ENCODE measurements at regions not wholly inside any gene's neighbourhood (a gene's known extent, or its start where the extent isn't known, plus 50 kb on each side); places are given as distances from the start of the nearest gene placed in this dataset.

- 56 to 100% (median 77%) methylated on average over 2 to 6 of the region's 6 CpGs; no CpG with 5 or more reads in 1 of the 10 experiments for WGBS, 10 experiments
- peak in 5 of 8 experiments; percentile 18 to 51 (median 33) for ATAC-seq (replicated peaks in 6 of 8)
- in situ Hi-C loops (cut with MboI; ENCODE audit: low pct_unique_long_range_greater_than_20kb in 2 of 9, low sequenced_read_pairs in 9 of 9, unreplicated experiment in 9 of 9) = no loop called here
- H3K4me1 ChIP-seq (replicated peaks in 1 of 2) = peaks cover 3 to 5% of the 10 kb centered on the region in 2 donors
- no peak overlapping the region for H3K4me3 ChIP-seq
- H3K27ac ChIP-seq = no peak overlapping the region
Measured at GRCh38 chr20:11217326-11218172, 543.8 kb upstream of the JAG1 start.

GRCh38 chr20:11218173-11218680, 544.4 kb upstream of the JAG1 start:
- WGBS, 10 experiments = 67 to 100% (median 83%) methylated on average over 1 to 2 of the region's 2 CpGs; no CpG with 5 or more reads in 2 of the 10 experiments
- no peak for ATAC-seq (replicated peaks in 6 of 8)
- H3K4me3 ChIP-seq = no peak overlapping the region
- H3K27ac ChIP-seq = no peak overlapping the region
- in situ Hi-C loops (cut with MboI; ENCODE audit: low pct_unique_long_range_greater_than_20kb in 2 of 9, low sequenced_read_pairs in 9 of 9, unreplicated experiment in 9 of 9) = no loop called here
- peaks cover 3 to 5% of the 10 kb centered on the region in 2 donors for H3K4me1 ChIP-seq (replicated peaks in 1 of 2)

GRCh38 chr20:11219192-11219591, 545.4 kb upstream of the JAG1 start:
- WGBS, 10 experiments = 80 to 100% (median 92%) methylated on average over 1 to 3 of the region's 3 CpGs

GRCh38 chr20:11221046-11221445, 547.2 kb upstream of the JAG1 start:
- WGBS, 10 experiments = 0 to 100% (median 71%) methylated on average over 1 to 2 of the region's 2 CpGs
- in situ Hi-C loops (cut with MboI; ENCODE audit: low pct_unique_long_range_greater_than_20kb in 2 of 9, low sequenced_read_pairs in 9 of 9, unreplicated experiment in 9 of 9) = no loop called here
- no peak for ATAC-seq (replicated peaks in 6 of 8)
- Histone ChIP-seq H3K4me1 (replicated peaks in 1 of 2) (peaks cover 3 to 5% of the 10 kb centered on the region in 2 donors), H3K4me3 (no peak overlapping the region), H3K27ac (no peak overlapping the region)

More at GRCh38 chr20:11219192-11219591, 545.4 kb upstream of the JAG1 start:
- Histone ChIP-seq H3K27ac (no peak overlapping the region), H3K4me3 (no peak overlapping the region), H3K4me1 (replicated peaks in 1 of 2) (peaks cover 3 to 5% of the 10 kb centered on the region in 2 donors)
- ATAC-seq (replicated peaks in 6 of 8) = no peak
- in situ Hi-C loops (cut with MboI; ENCODE audit: low pct_unique_long_range_greater_than_20kb in 2 of 9, low sequenced_read_pairs in 9 of 9, unreplicated experiment in 9 of 9) = no loop called here

- ATAC-seq (replicated peaks in 6 of 8) = no peak
- WGBS, 10 experiments = 50 to 100% (median 84%) methylated on average over 1 of the region's 1 CpG
- H3K4me1 ChIP-seq (replicated peaks in 1 of 2) = peaks cover 0 to 3% of the 10 kb centered on the region in 2 donors
- no peak overlapping the region for H3K27ac ChIP-seq
- no peak overlapping the region for H3K4me3 ChIP-seq
- in situ Hi-C loops (cut with MboI; ENCODE audit: low pct_unique_long_range_greater_than_20kb in 2 of 9, low sequenced_read_pairs in 9 of 9, unreplicated experiment in 9 of 9) = no loop called here
Measured at GRCh38 chr20:11222243-11222642, 548.4 kb upstream of the JAG1 start.

GRCh38 chr20:11227602-11228001, 553.8 kb upstream of the JAG1 start:
- Histone ChIP-seq H3K4me3 (no peak overlapping the region), H3K4me1 (replicated peaks in 1 of 2) (no peaks in the 10 kb centered on the region), H3K27ac (no peak overlapping the region)
- WGBS, 10 experiments = 71 to 100% (median 80%) methylated on average over 2 to 3 of the region's 3 CpGs
- in situ Hi-C loops (cut with MboI; ENCODE audit: low pct_unique_long_range_greater_than_20kb in 2 of 9, low sequenced_read_pairs in 9 of 9, unreplicated experiment in 9 of 9) = no loop called here
- peak in 5 of 8 experiments; percentile 22 to 72 (median 31) for ATAC-seq (replicated peaks in 6 of 8)

- WGBS, 10 experiments = 0 to 100% (median 63%) methylated on average over 1 to 3 of the region's 3 CpGs; no CpG with 5 or more reads in 3 of the 10 experiments
- in situ Hi-C loops (cut with MboI; ENCODE audit: low pct_unique_long_range_greater_than_20kb in 2 of 9, low sequenced_read_pairs in 9 of 9, unreplicated experiment in 9 of 9) = no loop called here
Measured at GRCh38 chr20:11229772-11230171, 556.0 kb upstream of the JAG1 start.

GRCh38 chr20:11230999-11231398, 557.2 kb upstream of the JAG1 start:
- in situ Hi-C loops (cut with MboI; ENCODE audit: low pct_unique_long_range_greater_than_20kb in 2 of 9, low sequenced_read_pairs in 9 of 9, unreplicated experiment in 9 of 9) = no loop called here
- Histone ChIP-seq H3K4me3 (no peak overlapping the region), H3K4me1 (replicated peaks in 1 of 2) (peaks cover 0 to 5% of the 10 kb centered on the region in 2 donors), H3K27ac (no peak overlapping the region)
- WGBS, 10 experiments = 67 to 100% (median 83%) methylated on average over 1 of the region's 1 CpG; no CpG with 5 or more reads in 2 of the 10 experiments
- peak in 1 of 8 experiments; percentile 23 for ATAC-seq (replicated peaks in 6 of 8)

More at GRCh38 chr20:11229772-11230171, 556.0 kb upstream of the JAG1 start:
- ATAC-seq (replicated peaks in 6 of 8) = peak in 4 of 8 experiments; percentile 39 to 62 (median 52)
- H3K4me3 ChIP-seq = no peak overlapping the region
- H3K27ac ChIP-seq = no peak overlapping the region
- peaks cover 0 to 5% of the 10 kb centered on the region in 2 donors for H3K4me1 ChIP-seq (replicated peaks in 1 of 2)

- no peak overlapping the region for H3K4me3 ChIP-seq
Measured at GRCh38 chr20:11231742-11232648, 558.2 kb upstream of the JAG1 start.

GRCh38 chr20:11232896-11233295, 559.1 kb upstream of the JAG1 start:
- H3K27ac ChIP-seq = no peak overlapping the region
- in situ Hi-C loops (cut with MboI; ENCODE audit: low pct_unique_long_range_greater_than_20kb in 2 of 9, low sequenced_read_pairs in 9 of 9, unreplicated experiment in 9 of 9) = no loop called here
- 74 to 100% (median 90%) methylated on average over 3 to 8 of the region's 8 CpGs; no CpG with 5 or more reads in 1 of the 10 experiments for WGBS, 10 experiments

More at GRCh38 chr20:11231742-11232648, 558.2 kb upstream of the JAG1 start:
- Histone ChIP-seq H3K4me1 (replicated peaks in 1 of 2) (peaks cover 0 to 5% of the 10 kb centered on the region in 2 donors), H3K27ac (no peak overlapping the region)
- peak in 2 of 8 experiments; percentile 36 to 48 for ATAC-seq (replicated peaks in 6 of 8)
- in situ Hi-C loops (cut with MboI; ENCODE audit: low pct_unique_long_range_greater_than_20kb in 2 of 9, low sequenced_read_pairs in 9 of 9, unreplicated experiment in 9 of 9) = no loop called here
- WGBS, 10 experiments = 81 to 100% (median 95%) methylated on average over 1 to 8 of the region's 11 CpGs

GRCh38 chr20:11234181-11234580, 560.4 kb upstream of the JAG1 start:
- H3K4me1 ChIP-seq (replicated peaks in 1 of 2) = peaks cover 0 to 5% of the 10 kb centered on the region in 2 donors
- in situ Hi-C loops (cut with MboI; ENCODE audit: low pct_unique_long_range_greater_than_20kb in 2 of 9, low sequenced_read_pairs in 9 of 9, unreplicated experiment in 9 of 9) = no loop called here
- ATAC-seq (replicated peaks in 6 of 8) = no peak
- 0 to 100% (median 81%) methylated on average over 1 of the region's 1 CpG; no CpG with 5 or more reads in 4 of the 10 experiments for whole genome bisulfite sequencing, 10 experiments
- no peak overlapping the region for H3K4me3 ChIP-seq
- no peak overlapping the region for H3K27ac ChIP-seq

More at GRCh38 chr20:11232896-11233295, 559.1 kb upstream of the JAG1 start:
- H3K4me1 ChIP-seq (replicated peaks in 1 of 2) = peaks cover 0 to 5% of the 10 kb centered on the region in 2 donors
- ATAC-seq (replicated peaks in 6 of 8) = peak in 1 of 8 experiments; percentile 23
- no peak overlapping the region for H3K4me3 ChIP-seq

- no peak for ATAC-seq (replicated peaks in 6 of 8)
- WGBS, 10 experiments = 0 to 88% (median 61%) methylated on average over 1 of the region's 1 CpG
- Histone ChIP-seq H3K4me3 (no peak overlapping the region), H3K27ac (no peak overlapping the region), H3K4me1 (replicated peaks in 1 of 2) (peaks cover 0 to 5% of the 10 kb centered on the region in 2 donors)
- in situ Hi-C loops (cut with MboI; ENCODE audit: low pct_unique_long_range_greater_than_20kb in 2 of 9, low sequenced_read_pairs in 9 of 9, unreplicated experiment in 9 of 9) = no loop called here
Measured at GRCh38 chr20:11234608-11235007, 560.8 kb upstream of the JAG1 start.

Data from motor neuron (in vitro differentiated cells).